BJ (cell line): ENCODE measurements at regions not wholly inside any gene's neighbourhood (a gene's known extent, or its start where the extent isn't known, plus 50 kb on each side); places are given as distances from the start of the nearest gene placed in this dataset.

Experiments used
- CTCF ChIA-PET: fragments of 350-600 bp; formaldehyde crosslinking; extraction: SDS; loops from one replicate; lab custom pipeline; 2021; ENCODE audit warnings: antibody characterized with exemption, inconsistent platforms; lab: Yijun Ruan, JAX
- POLR2A ChIA-PET: fragments of 300-600 bp; sonication (Branson Sonifier 250); formaldehyde crosslinking; extraction: SDS; loops from one replicate; lab custom pipeline; 2021; ENCODE audit warnings: antibody characterized with exemption; lab: Charles Lee
- DNase-seq: peaks from one replicate; pipeline ENCODE4 v3.0.0-alpha.2; 2011; ENCODE audit warnings: low read depth
- H3K27me3 ChIP-seq: 2 replicates; pipeline ENCODE4 v1.6.0; 2011; ENCODE audit warnings: low read length; ENCODE audit not compliant: control insufficient read depth, insufficient read depth
- H3K36me3 ChIP-seq: 2 replicates; pipeline ENCODE4 v1.5.1; 2011; ENCODE audit warnings: low read length; ENCODE audit not compliant: control insufficient read depth, insufficient read depth
- H3K4me3 ChIP-seq: 2 replicates; pipeline ENCODE4 v1.5.1; 2011; ENCODE audit warnings: low read depth, mild to moderate bottlenecking, control low read depth, low read length
- CTCF ChIP-seq: IDR thresholded peaks from 2 replicates; pipeline ENCODE4 v1.5.1; 2011; ENCODE audit warnings: low read depth, mild to moderate bottlenecking, control low read depth, inconsistent platforms, low read length, moderate library complexity; ENCODE audit not compliant: insufficient read depth

GRCh38 chr2:57796527-57796926 lies 250.1 kb upstream of the VRK2 start:
- ChIA-PET CTCF (interaction anchor here (0.8 to 1.0 kb wide), 2 partner anchors 12 to 37 kb away, joined by 3 read pairs; no protein-coding TSS in a partner anchor), POLR2A (no interaction called here)
- Histone ChIP-seq H3K4me3 (no peak overlapping the region), H3K36me3 (no peaks in the 10 kb centered on the region), H3K27me3 (no peaks in the 10 kb centered on the region)
- no peak for DNase-seq
- TF ChIP-seq CTCF = no peak

GRCh38 chr2:57798346-57798745 lies 248.3 kb upstream of the VRK2 start:
- no peak for DNase-seq
- no peaks in the 10 kb centered on the region for H3K27me3 ChIP-seq
- no peaks in the 10 kb centered on the region for H3K36me3 ChIP-seq
- TF ChIP-seq CTCF = no peak
- CTCF ChIA-PET = no interaction called here
- H3K4me3 ChIP-seq = no peak overlapping the region
- POLR2A ChIA-PET = no interaction called here

- CTCF ChIA-PET = no interaction called here
Observed at GRCh38 chr2:57802243-57802642, 244.4 kb upstream of the VRK2 start.

GRCh38 chr2:57804971-57805370 lies 241.6 kb upstream of the VRK2 start:
- CTCF ChIA-PET = no interaction called here
- DNase-seq = no peak
- no peaks in the 10 kb centered on the region for H3K36me3 ChIP-seq
- TF ChIP-seq CTCF = no peak
- POLR2A ChIA-PET = no interaction called here
- no peak overlapping the region for H3K4me3 ChIP-seq
- no peaks in the 10 kb centered on the region for H3K27me3 ChIP-seq

More at GRCh38 chr2:57802243-57802642, 244.4 kb upstream of the VRK2 start:
- Histone ChIP-seq H3K27me3 (no peaks in the 10 kb centered on the region), H3K36me3 (no peaks in the 10 kb centered on the region), H3K4me3 (no peak overlapping the region)
- DNase-seq = no peak
- POLR2A ChIA-PET = interaction anchor here (0.7 kb wide), 1 partner anchor 14 kb away, joined by 4 read pairs; no protein-coding TSS in a partner anchor
- TF ChIP-seq CTCF = no peak

- TF ChIP-seq CTCF = no peak
- DNase-seq = no peak
Observed at GRCh38 chr2:57806449-57806968, 240.1 kb upstream of the VRK2 start.

More at GRCh38 chr2:57806449-57806968, 240.1 kb upstream of the VRK2 start:
- Histone ChIP-seq H3K36me3 (no peaks in the 10 kb centered on the region), H3K27me3 (no peaks in the 10 kb centered on the region), H3K4me3 (no peak overlapping the region)
- ChIA-PET CTCF (no interaction called here), POLR2A (no interaction called here)
